ENCODE measurements at regions not wholly inside any gene's neighbourhood (a gene's known extent, or its start where the extent isn't known, plus 50 kb on each side); places are given as distances from the start of the nearest gene placed in this dataset.

- Histone ChIP-seq H3K27me3 (ENCODE audit: control insufficient read depth, insufficient read depth, low read length) (no peaks in the 10 kb centered on the region), H3K36me3 (ENCODE audit: control insufficient read depth, insufficient read depth, low read length) (no peaks in the 10 kb centered on the region), H3K9ac (ENCODE audit: low read length) (no peak overlapping the region), H3K4me1 (ENCODE audit: control insufficient read depth, insufficient read depth, low read length) (peaks cover 10% of the 10 kb centered on the region), H3K4me3 (ENCODE audit: low read length) (no peak overlapping the region), H3K9me3 (ENCODE audit: control insufficient read depth, low read length) (no peaks in the 10 kb centered on the region)
Observed at GRCh38 chr11:45024846-45025588, 74.3 kb upstream of the TP53I11 start.

GRCh38 chr11:45025716-45026492 is 75.2 kb upstream of the TP53I11 start:
- H3K9ac ChIP-seq (ENCODE audit: low read length): no peak overlapping the region
- no peaks in the 10 kb centered on the region for H3K27me3 ChIP-seq (ENCODE audit: control insufficient read depth, insufficient read depth, low read length)
- peaks cover 10% of the 10 kb centered on the region for H3K4me1 ChIP-seq (ENCODE audit: control insufficient read depth, insufficient read depth, low read length)
- H3K9me3 ChIP-seq (ENCODE audit: control insufficient read depth, low read length): no peaks in the 10 kb centered on the region
- no peak overlapping the region for H3K4me3 ChIP-seq (ENCODE audit: low read length)
- no peaks in the 10 kb centered on the region for H3K36me3 ChIP-seq (ENCODE audit: control insufficient read depth, insufficient read depth, low read length)

GRCh38 chr11:45026835-45027234 is 76.2 kb upstream of the TP53I11 start:
- no peaks in the 10 kb centered on the region for H3K36me3 ChIP-seq (ENCODE audit: control insufficient read depth, insufficient read depth, low read length)
- H3K4me3 ChIP-seq (ENCODE audit: low read length): no peak overlapping the region
- no peak overlapping the region for H3K9ac ChIP-seq (ENCODE audit: low read length)
- H3K27me3 ChIP-seq (ENCODE audit: control insufficient read depth, insufficient read depth, low read length): no peaks in the 10 kb centered on the region
- peaks cover 6% of the 10 kb centered on the region for H3K4me1 ChIP-seq (ENCODE audit: control insufficient read depth, insufficient read depth, low read length)
- no peaks in the 10 kb centered on the region for H3K9me3 ChIP-seq (ENCODE audit: control insufficient read depth, low read length)

GRCh38 chr11:45027312-45027711 is 76.6 kb upstream of the TP53I11 start:
- no peak overlapping the region for H3K4me3 ChIP-seq (ENCODE audit: low read length)
- H3K27me3 ChIP-seq (ENCODE audit: control insufficient read depth, insufficient read depth, low read length): no peaks in the 10 kb centered on the region
- H3K36me3 ChIP-seq (ENCODE audit: control insufficient read depth, insufficient read depth, low read length): no peaks in the 10 kb centered on the region
- H3K9ac ChIP-seq (ENCODE audit: low read length): no peak overlapping the region
- H3K9me3 ChIP-seq (ENCODE audit: control insufficient read depth, low read length): no peaks in the 10 kb centered on the region
- peaks cover 6% of the 10 kb centered on the region for H3K4me1 ChIP-seq (ENCODE audit: control insufficient read depth, insufficient read depth, low read length)

- no peaks in the 10 kb centered on the region for H3K36me3 ChIP-seq (ENCODE audit: control insufficient read depth, insufficient read depth, low read length)
Observed at GRCh38 chr11:45028911-45029682, 78.4 kb upstream of the TP53I11 start.

GRCh38 chr11:45030778-45031177 is 80.1 kb upstream of the TP53I11 start:
- peaks cover 4% of the 10 kb centered on the region for H3K4me1 ChIP-seq (ENCODE audit: control insufficient read depth, insufficient read depth, low read length)
- no peaks in the 10 kb centered on the region for H3K27me3 ChIP-seq (ENCODE audit: control insufficient read depth, insufficient read depth, low read length)
- H3K9me3 ChIP-seq (ENCODE audit: control insufficient read depth, low read length): no peaks in the 10 kb centered on the region
- no peak overlapping the region for H3K4me3 ChIP-seq (ENCODE audit: low read length)
- H3K9ac ChIP-seq (ENCODE audit: low read length): no peak overlapping the region
- H3K36me3 ChIP-seq (ENCODE audit: control insufficient read depth, insufficient read depth, low read length): no peaks in the 10 kb centered on the region

More at GRCh38 chr11:45028911-45029682, 78.4 kb upstream of the TP53I11 start:
- Histone ChIP-seq H3K4me3 (ENCODE audit: low read length) (no peak overlapping the region), H3K27me3 (ENCODE audit: control insufficient read depth, insufficient read depth, low read length) (no peaks in the 10 kb centered on the region), H3K9ac (ENCODE audit: low read length) (no peak overlapping the region), H3K9me3 (ENCODE audit: control insufficient read depth, low read length) (no peaks in the 10 kb centered on the region), H3K4me1 (ENCODE audit: control insufficient read depth, insufficient read depth, low read length) (peaks cover 6% of the 10 kb centered on the region)

- no peaks in the 10 kb centered on the region for H3K27me3 ChIP-seq (ENCODE audit: control insufficient read depth, insufficient read depth, low read length)
- no peak overlapping the region for H3K4me3 ChIP-seq (ENCODE audit: low read length)
- no peaks in the 10 kb centered on the region for H3K36me3 ChIP-seq (ENCODE audit: control insufficient read depth, insufficient read depth, low read length)
- no peak overlapping the region for H3K9ac ChIP-seq (ENCODE audit: low read length)
- H3K4me1 ChIP-seq (ENCODE audit: control insufficient read depth, insufficient read depth, low read length): no peaks in the 10 kb centered on the region
- no peaks in the 10 kb centered on the region for H3K9me3 ChIP-seq (ENCODE audit: control insufficient read depth, low read length)
Observed at GRCh38 chr11:45031912-45032519, 81.3 kb upstream of the TP53I11 start.

GRCh38 chr11:45035413-45035812 is 84.7 kb upstream of the TP53I11 start:
- Histone ChIP-seq H3K9ac (ENCODE audit: low read length) (no peak overlapping the region), H3K27me3 (ENCODE audit: control insufficient read depth, insufficient read depth, low read length) (no peaks in the 10 kb centered on the region), H3K4me1 (ENCODE audit: control insufficient read depth, insufficient read depth, low read length) (no peaks in the 10 kb centered on the region), H3K4me3 (ENCODE audit: low read length) (no peak overlapping the region), H3K36me3 (ENCODE audit: control insufficient read depth, insufficient read depth, low read length) (no peaks in the 10 kb centered on the region), H3K9me3 (ENCODE audit: control insufficient read depth, low read length) (no peaks in the 10 kb centered on the region)

- no peaks in the 10 kb centered on the region for H3K9me3 ChIP-seq (ENCODE audit: control insufficient read depth, low read length)
- H3K9ac ChIP-seq (ENCODE audit: low read length): no peak overlapping the region
- no peak overlapping the region for H3K4me3 ChIP-seq (ENCODE audit: low read length)
- no peaks in the 10 kb centered on the region for H3K36me3 ChIP-seq (ENCODE audit: control insufficient read depth, insufficient read depth, low read length)
- H3K27me3 ChIP-seq (ENCODE audit: control insufficient read depth, insufficient read depth, low read length): no peaks in the 10 kb centered on the region
- no peaks in the 10 kb centered on the region for H3K4me1 ChIP-seq (ENCODE audit: control insufficient read depth, insufficient read depth, low read length)
Observed at GRCh38 chr11:45036010-45036409, 85.3 kb upstream of the TP53I11 start.

GRCh38 chr11:45036733-45037132 is 86.0 kb upstream of the TP53I11 start:
- no peaks in the 10 kb centered on the region for H3K27me3 ChIP-seq (ENCODE audit: control insufficient read depth, insufficient read depth, low read length)
- H3K36me3 ChIP-seq (ENCODE audit: control insufficient read depth, insufficient read depth, low read length): no peaks in the 10 kb centered on the region
- H3K9ac ChIP-seq (ENCODE audit: low read length): no peak overlapping the region
- H3K4me3 ChIP-seq (ENCODE audit: low read length): no peak overlapping the region
- H3K4me1 ChIP-seq (ENCODE audit: control insufficient read depth, insufficient read depth, low read length): no peaks in the 10 kb centered on the region
- no peaks in the 10 kb centered on the region for H3K9me3 ChIP-seq (ENCODE audit: control insufficient read depth, low read length)

- H3K4me3 ChIP-seq (ENCODE audit: low read length): no peak overlapping the region
- H3K9ac ChIP-seq (ENCODE audit: low read length): no peak overlapping the region
- H3K27me3 ChIP-seq (ENCODE audit: control insufficient read depth, insufficient read depth, low read length): no peaks in the 10 kb centered on the region
- no peaks in the 10 kb centered on the region for H3K4me1 ChIP-seq (ENCODE audit: control insufficient read depth, insufficient read depth, low read length)
- no peaks in the 10 kb centered on the region for H3K9me3 ChIP-seq (ENCODE audit: control insufficient read depth, low read length)
- no peaks in the 10 kb centered on the region for H3K36me3 ChIP-seq (ENCODE audit: control insufficient read depth, insufficient read depth, low read length)
Observed at GRCh38 chr11:45037434-45038005, 86.8 kb upstream of the TP53I11 start.
